Gastrocnemius medialis (tissue), 4 donors: ENCODE measurements at regions not wholly inside any gene's neighbourhood (a gene's known extent, or its start where the extent isn't known, plus 50 kb on each side); places are given as distances from the start of the nearest gene placed in this dataset.

ENCODE experiments used
- POLR2A ChIP-seq, 2 donors: fragments of 450-650 bp; IDR thresholded peaks; one replicate each; pipeline ENCODE4 v1.6.1; 2017; ENCODE audit warnings: antibody characterized with exemption in 2 of 2, mild to moderate bottlenecking in 2 of 2, moderate library complexity in 2 of 2
- TF ChIP-seq, protein P1 (sequence below), 5 experiments: fragments of 450-650 bp in 3 of 5; fragments of 200-600 bp in 2 of 5; sonication (generic) in 2 of 5; IDR thresholded peaks in 4 of 5; conservative IDR thresholded peaks in 1 of 5; 1 replicate in 4 of 5; 2 replicates in 1 of 5; pipeline ENCODE4 v1.5.1; 2016 to 2019; ENCODE audit warnings: antibody characterized with exemption in 5 of 5, mild to moderate bottlenecking in 3 of 5, moderate library complexity in 3 of 5

DNA sequence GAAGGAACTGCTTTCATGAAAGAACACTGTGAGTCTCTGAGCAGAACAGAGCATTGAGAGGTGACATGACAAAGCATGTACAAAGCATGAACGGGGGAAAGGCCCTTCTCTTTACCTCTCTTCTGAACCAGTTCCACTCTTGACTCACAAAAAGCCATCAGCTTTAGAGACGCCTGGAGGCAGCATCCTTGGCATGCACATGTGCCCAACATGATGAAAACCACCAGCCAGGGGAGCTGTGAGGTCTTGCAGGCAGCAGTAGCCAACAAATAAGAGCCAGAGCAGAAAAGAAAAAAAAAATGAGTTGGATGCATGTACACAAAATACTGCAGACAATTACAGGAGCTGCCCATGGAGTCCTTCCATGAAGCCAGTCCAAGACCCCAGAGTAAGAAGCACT lies 95.5 kb upstream of the AGAP1 start:
- TF ChIP-seq, protein P1, sequence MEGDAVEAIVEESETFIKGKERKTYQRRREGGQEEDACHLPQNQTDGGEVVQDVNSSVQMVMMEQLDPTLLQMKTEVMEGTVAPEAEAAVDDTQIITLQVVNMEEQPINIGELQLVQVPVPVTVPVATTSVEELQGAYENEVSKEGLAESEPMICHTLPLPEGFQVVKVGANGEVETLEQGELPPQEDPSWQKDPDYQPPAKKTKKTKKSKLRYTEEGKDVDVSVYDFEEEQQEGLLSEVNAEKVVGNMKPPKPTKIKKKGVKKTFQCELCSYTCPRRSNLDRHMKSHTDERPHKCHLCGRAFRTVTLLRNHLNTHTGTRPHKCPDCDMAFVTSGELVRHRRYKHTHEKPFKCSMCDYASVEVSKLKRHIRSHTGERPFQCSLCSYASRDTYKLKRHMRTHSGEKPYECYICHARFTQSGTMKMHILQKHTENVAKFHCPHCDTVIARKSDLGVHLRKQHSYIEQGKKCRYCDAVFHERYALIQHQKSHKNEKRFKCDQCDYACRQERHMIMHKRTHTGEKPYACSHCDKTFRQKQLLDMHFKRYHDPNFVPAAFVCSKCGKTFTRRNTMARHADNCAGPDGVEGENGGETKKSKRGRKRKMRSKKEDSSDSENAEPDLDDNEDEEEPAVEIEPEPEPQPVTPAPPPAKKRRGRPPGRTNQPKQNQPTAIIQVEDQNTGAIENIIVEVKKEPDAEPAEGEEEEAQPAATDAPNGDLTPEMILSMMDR (IDR thresholded peaks at IDR 0.05 in 4 of 5, conservative IDR thresholded peaks at IDR 0.05 in 1 of 5), result no peak
- no peak for TF ChIP-seq POLR2A (IDR thresholded peaks at IDR 0.05)
